GM23338 (cell line): ENCODE measurements at regions not wholly inside any gene's neighbourhood (a gene's known extent, or its start where the extent isn't known, plus 50 kb on each side); places are given as distances from the start of the nearest gene placed in this dataset.

Experiments
- ATAC-seq: fragments of 200-7000 bp; cut with Tn5 transposase; 3 replicates; pipeline ENCODE4 v1.9.1; 2020
- DNase-seq: peaks from one replicate; pipeline ENCODE4 v3.0.0-alpha.2; 2015; ENCODE audit warnings: low spot score
- H2AFZ ChIP-seq: fragments of 200-600 bp; sonication (generic); 2 replicates; pipeline ENCODE4 v1.8.0; 2016; ENCODE audit warnings: antibody characterized with exemption, mild to moderate bottlenecking, moderate library complexity
- H3F3A ChIP-seq: fragments of 200-600 bp; sonication (generic); replicated peaks from 2 replicates; pipeline ENCODE4 v1.8.0; 2017; ENCODE audit warnings: antibody characterized with exemption, mixed run types, low read depth
- H3K27ac ChIP-seq: fragments of 200-600 bp; sonication (generic); 2 replicates; pipeline ENCODE4 v1.6.1; 2016; ENCODE audit warnings: low read depth
- H3K27me3 ChIP-seq: fragments of 200-600 bp; sonication (generic); 2 replicates; pipeline ENCODE4 v1.8.0; 2016; ENCODE audit warnings: mild to moderate bottlenecking, mixed run types, moderate library complexity; ENCODE audit not compliant: insufficient read depth
- H3K36me3 ChIP-seq: fragments of 200-600 bp; sonication (generic); 2 replicates; pipeline ENCODE4 v1.8.0; 2016; ENCODE audit warnings: mild to moderate bottlenecking; ENCODE audit not compliant: insufficient read depth
- H3K4me1 ChIP-seq: fragments of 200-600 bp; sonication (generic); 2 replicates; pipeline ENCODE4 v1.8.0; 2016; ENCODE audit warnings: mild to moderate bottlenecking, moderate library complexity; ENCODE audit not compliant: insufficient read depth
- H3K4me2 ChIP-seq: fragments of 200-600 bp; sonication (generic); 2 replicates; pipeline ENCODE4 v1.7.1; 2017; ENCODE audit warnings: mixed run types
- H3K4me3 ChIP-seq: fragments of 200-600 bp; sonication (generic); 2 replicates; pipeline ENCODE4 v1.6.1; 2016; ENCODE audit warnings: mixed run types
- H3K79me2 ChIP-seq: fragments of 200-600 bp; sonication (generic); replicated peaks from 2 replicates; pipeline ENCODE4 v1.8.0; 2017; ENCODE audit warnings: mild to moderate bottlenecking; ENCODE audit not compliant: insufficient read depth
- H3K9me2 ChIP-seq: fragments of 200-600 bp; sonication (generic); 2 replicates; pipeline ENCODE4 v1.8.0; 2017; ENCODE audit not compliant: insufficient read depth
- H4K20me1 ChIP-seq: fragments of 200-600 bp; sonication (generic); replicated peaks from 2 replicates; pipeline ENCODE4 v1.8.0; 2017; ENCODE audit warnings: mild to moderate bottlenecking; ENCODE audit not compliant: insufficient read depth
- H3K27ac Mint-ChIP-seq: 2 replicates; pipeline ENCODE4 v1.8.0; 2020; ENCODE audit warnings: inconsistent platforms, mild to moderate bottlenecking, moderate library complexity, mixed read lengths
- H3K27me3 Mint-ChIP-seq: 3 replicates; pipeline ENCODE4 v1.8.0; 2022; ENCODE audit warnings: low read depth, mild to moderate bottlenecking, moderate library complexity, mixed read lengths, inconsistent platforms; ENCODE audit not compliant: insufficient read depth, poor library complexity
- H3K36me3 Mint-ChIP-seq: 3 replicates; pipeline ENCODE4 v1.8.0; 2021; ENCODE audit warnings: low read depth, mild to moderate bottlenecking, inconsistent platforms, moderate library complexity, mixed read lengths
- H3K4me1 Mint-ChIP-seq: 3 replicates; pipeline ENCODE4 v1.8.0; 2020; ENCODE audit warnings: mild to moderate bottlenecking, inconsistent platforms, mixed read lengths
- H3K4me3 Mint-ChIP-seq: 3 replicates; pipeline ENCODE4 v1.8.0; 2021; ENCODE audit warnings: moderate library complexity, mild to moderate bottlenecking, inconsistent platforms, mixed read lengths
- H3K9me3 Mint-ChIP-seq: 3 replicates; pipeline ENCODE4 v1.8.0; 2020; ENCODE audit warnings: moderate library complexity, mild to moderate bottlenecking, inconsistent platforms, mixed read lengths
- CREB1 ChIP-seq: fragments of 250-450 bp; sonication (Bioruptor Pico); IDR thresholded peaks from 2 replicates; pipeline ENCODE4 v1.5.0; 2020; ENCODE audit warnings: low read depth, mild to moderate bottlenecking, moderate library complexity
- ETS1 ChIP-seq: IDR thresholded peaks from 2 replicates; pipeline ENCODE4 v1.6.1; 2016; ENCODE audit warnings: antibody characterized with exemption
- EZH2 ChIP-seq: fragments of 200-600 bp; sonication (generic); IDR thresholded peaks from one replicate; pipeline ENCODE4 v1.8.0; 2017; ENCODE audit warnings: antibody characterized with exemption, mild to moderate bottlenecking, low read depth; ENCODE audit not compliant: unreplicated experiment
- POLR2AphosphoS5 ChIP-seq: IDR thresholded peaks from 2 replicates; pipeline ENCODE4 v1.6.1; 2016; ENCODE audit warnings: antibody characterized with exemption, low read depth
- REST ChIP-seq: IDR thresholded peaks from one replicate; pipeline ENCODE4 v1.6.1; 2018; ENCODE audit warnings: antibody characterized with exemption; ENCODE audit not compliant: unreplicated experiment
- ZNF114 ChIP-seq: fragments of 250-450 bp; sonication (Bioruptor Pico); IDR thresholded peaks from 2 replicates; pipeline ENCODE4 v1.5.0; 2020; ENCODE audit warnings: mild to moderate bottlenecking, moderate library complexity
- ZNF331 ChIP-seq: fragments of 250-450 bp; sonication (Bioruptor Pico); IDR thresholded peaks from 2 replicates; pipeline ENCODE4 v1.5.0; 2020; ENCODE audit warnings: low read depth, mild to moderate bottlenecking, moderate library complexity
- ZNF462 ChIP-seq: fragments of 250-450 bp; sonication (Bioruptor Pico); IDR thresholded peaks from 2 replicates; pipeline ENCODE4 v1.5.0; 2020; ENCODE audit warnings: mild to moderate bottlenecking, moderate library complexity

GRCh38 chr17:83194186-83194561 is 114.8 kb downstream of the METRNL start (continued):
- TF ChIP-seq ZNF462 (no peak), ETS1 (no peak), ZNF331 (CRISPR knock-in tag) (no peak), EZH2 (no peak), POLR2AphosphoS5 (no peak), ZNF114 (CRISPR knock-in tag) (no peak), CREB1 (CRISPR knock-in tag) (no peak)

- no peak overlapping the region for H3K27ac ChIP-seq
Measured at GRCh38 chr17:83194761-83195329, 115.4 kb downstream of the METRNL start.

More at GRCh38 chr17:83194761-83195329, 115.4 kb downstream of the METRNL start:
- H3K4me1 ChIP-seq, result no peaks in the 10 kb centered on the region
- H3K9me2 ChIP-seq, result no peaks in the 10 kb centered on the region
- H3K4me3 Mint-ChIP-seq, result no peak overlapping the region
- H3K79me2 ChIP-seq, result no peaks in the 10 kb centered on the region
- no peak overlapping the region for H2AFZ ChIP-seq
- H3K4me3 ChIP-seq, result no peak overlapping the region
- H3K36me3 Mint-ChIP-seq, result peaks cover 19% of the 10 kb centered on the region; the same call in 2 of the 3 replicates
- no peaks in the 10 kb centered on the region for H3K36me3 ChIP-seq
- peaks cover 8% of the 10 kb centered on the region for H3K27me3 Mint-ChIP-seq
- TF ChIP-seq REST (no peak), ETS1 (no peak)
- H3K27ac Mint-ChIP-seq, result no peak overlapping the region
- H3F3A ChIP-seq, result no peaks in the 10 kb centered on the region
- DNase-seq, result no peak
- H4K20me1 ChIP-seq, result no peaks in the 10 kb centered on the region
- no peaks in the 10 kb centered on the region for H3K27me3 ChIP-seq
- H3K4me1 Mint-ChIP-seq, result no peaks in the 10 kb centered on the region
- no peak for ATAC-seq
- H3K9me3 Mint-ChIP-seq, result peaks cover 77% of the 10 kb centered on the region
- H3K4me2 ChIP-seq, result no peak overlapping the region
